GM18867 (cell line): ENCODE measurements at regions not wholly inside any gene's neighbourhood (a gene's known extent, or its start where the extent isn't known, plus 50 kb on each side); places are given as distances from the start of the nearest gene placed in this dataset.

ENCODE experiments used
- ATAC-seq: cut with Tn5 transposase; IDR thresholded peaks from one replicate; pipeline ENCODE4 v1.9.1; 2021; ENCODE audit warnings: mild to moderate bottlenecking, moderate library complexity; ENCODE audit not compliant: unreplicated experiment

DNA sequence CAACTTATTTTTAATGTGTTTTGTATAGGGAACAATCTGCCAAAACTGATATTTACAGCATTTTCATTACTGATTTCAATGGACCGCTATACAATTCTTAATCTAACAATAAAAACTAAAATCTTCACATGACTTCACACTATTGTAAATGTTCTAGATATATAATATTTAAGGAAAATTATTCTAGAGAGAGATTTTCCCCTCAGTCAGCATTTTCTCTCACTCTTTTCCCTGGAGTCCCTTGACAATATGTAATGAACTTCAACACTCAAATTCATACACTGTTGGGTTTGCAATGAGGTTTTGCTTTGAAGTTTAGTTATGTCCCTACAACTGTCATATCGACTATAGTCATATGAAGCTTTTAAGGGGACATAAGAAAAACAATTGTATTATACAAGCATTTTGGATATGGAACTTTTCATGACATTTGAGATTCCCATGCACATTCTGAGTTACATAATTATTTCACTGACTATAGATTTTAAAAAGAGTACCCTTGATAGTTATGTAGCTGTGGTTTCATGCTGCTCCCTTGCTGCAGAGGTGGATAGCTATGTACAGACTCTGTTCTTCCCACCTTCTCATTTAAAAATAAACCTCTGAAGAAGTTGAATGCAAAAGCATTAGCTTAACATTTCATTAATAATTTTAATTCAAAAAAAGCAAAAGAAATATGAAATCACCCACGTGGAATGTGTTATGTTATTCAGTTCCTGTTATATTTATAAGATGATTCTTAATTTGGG, 338.5 kb downstream of the AKAIN1 start:
- ATAC-seq = no peak

- no peak for ATAC-seq
Observed at GRCh38 chr18:4854671-4855070, 342.4 kb downstream of the AKAIN1 start.

- no peak for ATAC-seq
Observed at GRCh38 chr18:4851301-4851976, 345.6 kb downstream of the AKAIN1 start.

GRCh38 chr18:4847056-4847455, 350.0 kb downstream of the AKAIN1 start:
- no peak for ATAC-seq

GRCh38 chr18:4844320-4844719, 352.7 kb downstream of the AKAIN1 start:
- ATAC-seq = no peak

GRCh38 chr18:4843771-4844170, 353.3 kb downstream of the AKAIN1 start:
- ATAC-seq = no peak

DNA sequence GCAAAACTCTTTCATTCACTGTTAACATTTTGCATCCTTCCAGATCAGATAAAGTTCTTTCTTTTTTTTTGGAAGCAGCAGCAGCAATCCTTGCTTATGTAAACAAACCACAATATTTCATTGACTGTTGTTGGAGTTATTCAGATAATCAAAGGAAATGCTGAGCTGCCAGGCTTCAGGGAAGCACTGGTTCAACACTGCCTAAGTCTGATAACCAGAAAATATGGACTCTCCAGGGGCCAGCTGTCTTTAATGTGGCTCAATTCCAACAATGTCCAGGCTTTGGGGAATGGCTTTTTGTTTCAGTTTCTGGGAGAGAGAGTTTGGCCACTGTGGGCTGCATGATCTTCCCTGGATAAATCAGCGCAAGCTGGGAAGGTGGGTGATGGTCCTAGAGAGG, 354.3 kb downstream of the AKAIN1 start:
- no peak for ATAC-seq

DNA sequence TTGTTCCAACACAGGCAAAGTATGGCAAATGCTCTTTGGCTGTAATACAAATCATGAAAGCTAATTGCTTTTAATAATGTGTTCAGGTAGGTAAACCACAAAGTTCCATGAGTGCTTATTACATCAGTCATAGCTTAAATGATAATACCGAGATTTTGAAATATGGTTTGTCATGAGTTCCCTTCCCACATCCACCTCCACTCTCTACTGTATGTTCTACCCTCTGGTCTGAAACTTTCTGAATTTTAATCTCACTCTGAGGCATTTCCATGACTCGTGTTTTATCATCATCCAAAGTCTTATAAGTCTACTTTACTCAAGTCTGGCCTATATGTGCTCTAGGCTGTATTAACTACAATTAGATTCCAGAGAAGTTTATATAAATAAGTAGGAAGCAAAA, 354.8 kb downstream of the AKAIN1 start:
- no peak for ATAC-seq

DNA sequence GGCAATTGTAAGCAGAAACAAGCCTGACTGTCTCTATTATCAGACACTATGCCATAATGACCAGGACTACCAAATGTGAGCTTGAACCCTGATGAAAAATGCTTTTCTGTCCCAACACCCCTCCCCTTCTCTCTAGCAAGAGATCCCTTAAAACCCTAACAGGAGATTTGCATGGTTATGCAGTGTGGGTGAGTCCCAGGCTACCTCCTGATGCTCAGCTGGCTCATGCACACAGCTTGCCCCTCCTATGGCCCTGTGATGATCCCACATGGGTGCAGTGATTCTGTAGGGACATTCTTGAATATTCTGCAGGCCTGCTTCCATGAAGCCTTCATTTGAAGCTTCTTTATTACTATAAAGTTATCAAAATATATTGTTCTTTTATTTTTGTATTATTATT, 357.4 kb downstream of the AKAIN1 start:
- no peak for ATAC-seq

GRCh38 chr18:4836141-4836540, 360.9 kb downstream of the AKAIN1 start:
- no peak for ATAC-seq

DNA sequence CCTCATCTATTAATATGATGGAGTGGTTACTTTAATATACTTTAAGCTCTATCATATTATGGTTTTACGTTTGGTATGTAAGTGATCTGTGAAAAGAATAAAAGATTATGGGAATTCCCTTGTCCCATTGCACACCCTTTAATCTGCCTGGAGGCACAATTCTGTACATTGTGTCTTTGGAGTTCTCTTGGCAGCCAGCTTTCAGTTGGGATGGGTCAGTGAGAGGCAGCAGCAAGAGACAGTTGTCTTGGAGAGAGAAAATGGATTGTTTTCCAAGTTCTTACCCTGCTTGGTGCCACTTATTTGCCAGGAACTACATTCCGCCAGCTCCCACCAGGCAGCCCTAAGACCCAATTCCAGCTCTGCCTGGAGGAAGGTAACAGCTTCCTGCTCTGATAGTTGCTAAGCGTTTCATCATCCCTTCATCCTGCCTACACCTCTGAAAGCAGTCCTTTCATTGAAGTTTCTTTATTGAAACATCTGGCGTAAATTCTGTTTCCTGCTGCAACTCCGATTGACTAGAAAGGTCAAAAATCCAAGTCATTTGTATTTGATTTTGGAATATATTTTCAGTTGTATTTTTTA, 365.2 kb downstream of the AKAIN1 start:
- ATAC-seq = no peak

DNA sequence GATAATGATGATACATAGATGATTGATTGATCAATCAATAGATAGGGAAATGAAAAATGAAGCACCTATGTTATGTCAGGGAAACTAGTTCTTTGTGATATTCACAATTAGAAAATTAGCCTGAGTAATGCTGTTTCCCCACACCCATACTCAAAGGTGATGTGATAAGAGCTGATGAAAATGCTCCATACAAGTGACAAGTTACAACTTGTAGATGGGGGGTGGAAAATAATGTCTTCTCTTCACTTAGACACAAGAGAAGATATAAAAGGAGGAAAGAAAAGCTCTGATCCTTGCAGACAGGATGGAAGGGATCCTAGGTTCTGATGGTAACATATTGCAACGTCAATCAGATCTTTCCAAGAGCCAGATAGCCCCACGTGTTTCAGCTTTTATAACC, 365.9 kb downstream of the AKAIN1 start:
- ATAC-seq = no peak

DNA sequence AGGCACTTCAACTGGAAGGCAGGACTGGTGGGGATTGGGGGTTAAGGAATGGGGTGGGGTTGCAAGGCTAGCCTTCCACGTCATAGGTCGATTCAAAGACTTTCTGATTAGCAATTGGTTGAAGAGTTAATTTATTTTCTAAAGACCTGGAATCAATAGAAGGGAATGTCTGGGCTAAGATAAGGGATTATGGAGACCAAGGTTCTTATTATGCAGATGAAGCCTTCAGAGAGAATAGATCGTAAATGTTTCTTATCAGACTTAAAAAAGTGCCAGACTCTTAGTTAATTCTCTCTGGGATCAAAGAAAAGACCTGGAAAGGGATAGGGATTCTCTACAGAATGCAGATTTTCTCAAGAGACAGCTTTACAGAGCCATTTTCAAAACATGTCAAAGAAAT, 368.0 kb upstream of the DLGAP1 start:
- ATAC-seq = no peak

DNA sequence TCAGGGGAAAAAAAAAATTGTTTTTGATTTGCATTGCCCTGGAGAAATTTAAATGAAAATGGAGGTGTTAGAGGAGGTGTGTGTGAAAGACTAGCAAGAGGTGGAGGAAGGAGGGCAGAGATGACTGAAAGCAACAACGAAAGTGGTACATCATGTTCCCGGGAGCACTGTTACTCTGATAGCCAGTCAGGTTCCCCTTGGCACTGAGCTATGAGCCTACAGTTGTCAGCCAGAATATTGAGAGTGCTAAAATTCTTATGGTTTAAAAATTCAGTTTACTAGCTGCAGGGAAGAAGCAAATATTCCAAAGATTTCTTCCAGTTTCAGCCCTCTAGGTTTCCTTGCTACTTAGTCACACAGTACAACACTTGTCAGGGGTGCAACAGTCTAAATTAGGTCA, 366.7 kb upstream of the DLGAP1 start:
- ATAC-seq = no peak

DNA sequence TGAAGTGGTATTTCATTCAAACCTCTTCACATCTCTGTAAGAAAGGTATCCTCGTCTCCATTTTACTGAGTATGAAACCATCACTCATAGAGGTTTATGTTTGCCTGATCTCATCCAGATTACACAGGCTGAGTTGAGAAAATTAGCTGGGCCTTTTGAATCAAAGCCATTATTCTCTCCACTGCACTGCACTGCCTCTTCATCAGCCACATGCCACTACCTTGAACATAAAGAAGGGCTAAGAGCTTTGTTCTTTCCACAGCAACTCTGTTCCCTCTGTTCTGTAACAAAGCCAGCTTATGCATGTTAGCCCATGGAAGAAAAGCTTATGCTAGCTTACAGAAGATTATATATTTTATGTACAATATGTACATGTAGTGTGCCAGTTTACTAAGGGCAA, 362.6 kb upstream of the DLGAP1 start:
- no peak for ATAC-seq

DNA sequence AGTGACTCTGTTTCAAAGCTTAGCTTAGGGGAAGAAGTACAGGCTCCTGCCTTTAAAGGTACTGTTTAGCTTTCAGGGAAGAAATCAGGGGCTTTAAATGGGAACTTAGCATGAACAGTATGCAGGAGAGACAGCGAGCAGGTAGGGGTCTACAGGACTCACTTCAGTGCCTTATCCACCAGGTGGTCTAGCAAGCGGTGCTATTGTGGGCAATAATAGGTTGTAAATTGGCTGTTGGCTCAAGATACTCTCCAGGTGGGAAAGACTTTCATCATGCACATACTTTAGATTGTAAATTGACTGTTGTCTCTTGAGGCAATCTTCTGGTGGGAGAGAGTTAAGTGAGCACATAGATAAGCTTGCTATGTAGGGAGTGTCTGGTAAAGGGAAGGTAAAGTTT, 358.6 kb upstream of the DLGAP1 start:
- ATAC-seq = no peak

GRCh38 chr18:4808891-4809290, 353.8 kb upstream of the DLGAP1 start:
- no peak for ATAC-seq

- no peak for ATAC-seq
Observed at GRCh38 chr18:4807604-4808293, 352.6 kb upstream of the DLGAP1 start.

DNA sequence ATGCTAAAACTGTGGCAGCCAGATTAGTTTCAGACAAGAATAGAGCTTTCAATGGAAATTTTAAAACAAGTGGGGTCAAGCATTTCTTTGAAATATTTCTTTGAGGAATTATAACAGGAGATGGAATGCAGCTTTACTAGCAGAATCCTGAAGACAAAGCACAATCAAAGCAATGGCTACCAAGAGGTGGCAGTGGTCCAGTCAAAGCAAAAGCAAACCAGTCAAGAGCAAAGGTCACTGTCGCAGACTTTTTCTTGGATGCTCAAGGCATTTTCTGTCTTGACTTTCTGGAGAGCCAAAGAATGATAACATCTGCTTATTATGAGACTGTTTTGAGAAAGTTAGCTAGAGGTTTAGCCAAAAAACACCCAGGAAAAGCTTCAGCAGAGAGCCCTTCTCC, 351.2 kb upstream of the DLGAP1 start:
- no peak for ATAC-seq

- no peak for ATAC-seq
Observed at GRCh38 chr18:4802296-4802695, 347.2 kb upstream of the DLGAP1 start.

- ATAC-seq = no peak
Observed at GRCh38 chr18:4801151-4801550, 346.0 kb upstream of the DLGAP1 start.
